K562 (cell line): ENCODE measurements at regions not wholly inside any gene's neighbourhood (a gene's known extent, or its start where the extent isn't known, plus 50 kb on each side); places are given as distances from the start of the nearest gene placed in this dataset.

Source experiments
- ATAC-seq: fragments of 200-7000 bp; cut with Tn5 transposase; 3 replicates; pipeline ENCODE4 v1.9.1; 2020; ENCODE audit warnings: moderate library complexity
- BruUV-seq: library from RNA; stranded (reverse); fragments of 400-500 nt; replicated peaks from 2 replicates; lab custom pipeline; 2021; lab: Mats Ljungman, UMichigan
- CTCF ChIA-PET: fragments of 300-600 bp; formaldehyde crosslinking; extraction: SDS; loops from one replicate; lab custom pipeline; 2021; ENCODE audit warnings: low intra/inter-chr PET ratio; lab: Yijun Ruan, JAX
- POLR2A ChIA-PET: fragments of 300-600, 350-650 bp; sonication (Branson Sonifier 250); formaldehyde crosslinking; extraction: SDS; loops from one replicate; lab custom pipeline; 2021; ENCODE audit warnings: antibody characterized with exemption, inconsistent platforms; lab: Yijun Ruan, JAX
- DNase-seq, 4 experiments: peaks; one replicate each; pipeline versions ENCODE4 v3.0.0 to v3.0.0-alpha.2; 2011 to 2018; ENCODE audit warnings: low spot score in 3 of 4, mixed read lengths in 3 of 4; ENCODE audit errors: extremely low read depth in 1 of 4
- FAIRE-seq: peaks from 2 replicates; lab custom pipeline; 2011; peaks lifted over from hg19 to GRCh38; lab: Jason Lieb, UNC
- H2AFZ ChIP-seq: 2 replicates; pipeline ENCODE4 v1.6.0; 2011; ENCODE audit warnings: low read depth, low read length, control low read depth, inconsistent platforms
- H3K27ac ChIP-seq: fragments of 200-600 bp; 3 replicates; pipeline ENCODE4 v1.8.0; 2011; ENCODE audit warnings: low read depth, mild to moderate bottlenecking, control low read depth, inconsistent platforms, low read length, moderate library complexity, mixed read lengths; ENCODE audit errors: extremely low read depth
- H3K27me3 ChIP-seq, 2 experiments: fragments of 300-600 bp in 1 of 2; 2 replicates in 1 of 2; 3 replicates in 1 of 2; pipeline versions ENCODE4 v1.6.0 to v1.8.0; 2011; ENCODE audit warnings: inconsistent platforms in 2 of 2, low read length in 2 of 2, mild to moderate bottlenecking in 1 of 2, mixed read lengths in 1 of 2, moderate library complexity in 1 of 2; ENCODE audit not compliant: control insufficient read depth in 2 of 2, insufficient read depth in 2 of 2
- H3K36me3 ChIP-seq: fragments of 300-600 bp; 3 replicates; pipeline ENCODE4 v1.8.0; 2011; ENCODE audit warnings: mild to moderate bottlenecking, low read length, inconsistent platforms; ENCODE audit not compliant: control insufficient read depth, insufficient read depth
- H3K4me1 ChIP-seq, 2 experiments: fragments of 200-600 bp in 1 of 2; replicated peaks in 1 of 2; 2 replicates in 1 of 2; 3 replicates in 1 of 2; pipeline versions ENCODE4 v1.5.1 to v1.8.0; 2011; ENCODE audit warnings: inconsistent platforms in 2 of 2, low read length in 2 of 2, mild to moderate bottlenecking in 1 of 2, mixed read lengths in 1 of 2, moderate library complexity in 1 of 2; ENCODE audit not compliant: control insufficient read depth in 2 of 2, insufficient read depth in 2 of 2
- H3K4me2 ChIP-seq: 2 replicates; pipeline ENCODE4 v1.6.1; 2011; ENCODE audit warnings: low read length, control low read depth, inconsistent platforms, mixed read lengths; ENCODE audit not compliant: insufficient read depth
- H3K4me3 ChIP-seq: fragments of 200-600 bp; sonication (generic), shearing (Covaris generic); 2 replicates; pipeline ENCODE4 v1.5.1; 2016; ENCODE audit warnings: control low read depth, inconsistent platforms
- H3K79me2 ChIP-seq: fragments of 200-600 bp; 3 replicates; pipeline ENCODE4 v1.8.0; 2011; ENCODE audit warnings: low read length, inconsistent platforms; ENCODE audit not compliant: control insufficient read depth, insufficient read depth
- H3K9ac ChIP-seq, 2 experiments: 2 replicates each; pipeline versions ENCODE4 v1.6.0 to v1.6.1; 2011; ENCODE audit warnings: low read depth in 2 of 2, low read length in 2 of 2, control low read depth in 1 of 2, inconsistent platforms in 1 of 2, mild to moderate bottlenecking in 1 of 2, mixed read lengths in 1 of 2; ENCODE audit not compliant: insufficient read depth in 1 of 2
- H3K9me1 ChIP-seq: one replicate; pipeline ENCODE4 v1.6.0; 2011; ENCODE audit warnings: inconsistent platforms, mild to moderate bottlenecking, low read length, moderate library complexity; ENCODE audit not compliant: control insufficient read depth, insufficient read depth
- H3K9me3 ChIP-seq: replicated peaks from 2 replicates; pipeline ENCODE4 v1.5.1; 2011; ENCODE audit warnings: low read depth, low read length, inconsistent platforms; ENCODE audit not compliant: control insufficient read depth, insufficient read depth
- H4K20me1 ChIP-seq: replicated peaks from 2 replicates; pipeline ENCODE4 v1.6.1; 2011; ENCODE audit warnings: low read length, inconsistent platforms, mixed read lengths; ENCODE audit not compliant: control insufficient read depth, insufficient read depth
- COPS2 ChIP-seq: fragments of 450-650 bp; conservative IDR thresholded peaks from 2 replicates; pipeline ENCODE4 v1.6.1; 2016; ENCODE audit warnings: mild to moderate bottlenecking, moderate library complexity
- CXXC5 ChIP-seq: fragments of 250-450 bp; sonication (Bioruptor Pico); IDR thresholded peaks from 2 replicates; pipeline ENCODE4 v1.8.0; 2022; ENCODE audit warnings: inconsistent platforms, mild to moderate bottlenecking, moderate library complexity
- ETV6 ChIP-seq, 3 experiments: fragments of 150-350 bp in 1 of 3; sonication (generic) in 1 of 3; formaldehyde crosslinking in 1 of 3; IDR thresholded peaks; 2 replicates each; pipeline versions ENCODE4 v1.6.1 to v1.8.0; 2014 to 2022; ENCODE audit warnings: borderline replicate concordance in 2 of 3, low read depth in 2 of 3, antibody characterized with exemption in 1 of 3, low read length in 1 of 3, mild to moderate bottlenecking in 1 of 3, missing genetic modification reagents in 1 of 3
- FOSL1 ChIP-seq: fragments of 200-800 bp; sonication (Bioruptor generic); conservative IDR thresholded peaks from 2 replicates; pipeline ENCODE4 v1.6.1; 2016; ENCODE audit warnings: missing genetic modification characterization, missing compliant biosample characterization
- MBD2 ChIP-seq: sonication (generic); IDR thresholded peaks from 2 replicates; pipeline ENCODE4 v1.6.1; 2016; ENCODE audit warnings: low read depth, borderline replicate concordance
- MEIS2 ChIP-seq: fragments of 450-650 bp; IDR thresholded peaks from 2 replicates; pipeline ENCODE4 v1.6.1; 2014; ENCODE audit warnings: mild to moderate bottlenecking; ENCODE audit not compliant: partially characterized antibody
- MTA3 ChIP-seq: fragments of 450-650 bp; formaldehyde crosslinking; IDR thresholded peaks from 2 replicates; pipeline ENCODE4 v1.6.1; 2017; ENCODE audit warnings: mild to moderate bottlenecking, borderline replicate concordance
- MXD1 ChIP-seq: fragments of 250-450 bp; sonication (Bioruptor Pico); IDR thresholded peaks from 2 replicates; pipeline ENCODE4 v1.8.0; 2021; ENCODE audit warnings: borderline replicate concordance, mild to moderate bottlenecking, moderate library complexity; ENCODE audit not compliant: poor library complexity, severe bottlenecking
- NCOA4 ChIP-seq: fragments of 450-650 bp; IDR thresholded peaks from 2 replicates; pipeline ENCODE4 v1.6.1; 2018; ENCODE audit warnings: mild to moderate bottlenecking; ENCODE audit not compliant: partially characterized antibody
- NELFE ChIP-seq: IDR thresholded peaks from 2 replicates; pipeline ENCODE4 v1.6.1; 2011; ENCODE audit warnings: mild to moderate bottlenecking; ENCODE audit not compliant: insufficient read depth, insufficient read length
- TAF1 ChIP-seq: IDR thresholded peaks from 2 replicates; pipeline ENCODE4 v1.6.1; 2011; ENCODE audit warnings: mild to moderate bottlenecking, low read length, moderate library complexity; ENCODE audit not compliant: insufficient read depth, control insufficient read depth, severe bottlenecking; ENCODE audit errors: extremely low read depth
- ZBED1 ChIP-seq: IDR thresholded peaks from 2 replicates; pipeline ENCODE4 v1.6.1; 2014
- ZNF174 ChIP-seq: fragments of 250-450 bp; sonication (Bioruptor Pico); IDR thresholded peaks from 2 replicates; pipeline ENCODE4 v1.4.0; 2020; ENCODE audit warnings: mild to moderate bottlenecking
- ZNF24 ChIP-seq: fragments of 450-650 bp; IDR thresholded peaks from 2 replicates; pipeline ENCODE4 v1.6.1; 2016
- ZNF707 ChIP-seq: fragments of 250-450 bp; sonication (Bioruptor Pico); conservative IDR thresholded peaks from 2 replicates; pipeline ENCODE4 v1.8.0; 2022; ENCODE audit warnings: inconsistent platforms, mild to moderate bottlenecking, moderate library complexity
- WGBS: fragments of 100-300 bp; shearing (Covaris generic); methylation state at CpG from one replicate; pipeline ENCODE4 v1.1.6; 2016; ENCODE audit warnings: low coverage, mixed read lengths; ENCODE audit not compliant: insufficient coverage; ENCODE audit errors: missing lambda C conversion rate; 5-methylcytosine and 5-hydroxymethylcytosine counted together
- in situ Hi-C: fragments of 300-500 bp; cut with MboI; formaldehyde crosslinking; loops from 4 replicates; pipeline ENCODE4 v1.15.0; 2018; ENCODE audit warnings: inconsistent platforms, mixed read lengths
- intact Hi-C: fragments of 100-400 bp; cut with micrococcal nuclease; formaldehyde crosslinking; loops from 2 replicates; pipeline ENCODE4 v1.14.2; 2022
- TF ChIP-seq, protein P1 (sequence below), 2 experiments: fragments of 450-650 bp in 1 of 2; sonication (generic) in 1 of 2; formaldehyde crosslinking in 1 of 2; IDR thresholded peaks in 1 of 2; conservative IDR thresholded peaks in 1 of 2; 2 replicates each; pipeline versions ENCODE4 v1.6.1 to v1.8.1; 2016 to 2023; ENCODE audit warnings: mild to moderate bottlenecking in 2 of 2, moderate library complexity in 2 of 2, inconsistent platforms in 1 of 2, missing genetic modification reagents in 1 of 2
- TF ChIP-seq, protein P2 (sequence below): IDR thresholded peaks from 2 replicates; pipeline ENCODE4 v1.6.1; 2016; ENCODE audit warnings: missing genetic modification characterization, missing compliant biosample characterization
- TF ChIP-seq, protein P3 (sequence below): fragments of 450-650 bp; IDR thresholded peaks from 2 replicates; pipeline ENCODE4 v1.6.1; 2016

- 52% methylated on average over 7 of the region's 7 CpGs for WGBS
- no peak; the same call in 1 of the 3 replicates for ATAC-seq
- no peak overlapping the region; a peak in 1 of 4 replicates for H3K9ac ChIP-seq
- no peaks in the 10 kb centered on the region for H3K79me2 ChIP-seq
- in situ Hi-C loops, result no loop called here
- no peak for FAIRE-seq
- H3K9me1 ChIP-seq, result no peaks in the 10 kb centered on the region
- BruUV-seq, result no TSS peak
- peak in 1 of 4 experiments; percentile 14 for DNase-seq
- ChIA-PET CTCF (no interaction called here), POLR2A (no interaction called here)
- peaks cover 59% of the 10 kb centered on the region for H3K36me3 ChIP-seq
- H3K27ac ChIP-seq, result no peak overlapping the region
- H3K4me1 ChIP-seq, result peaks cover 0 to 9% of the 10 kb centered on the region in 2 experiments; a peak in 4 of 5 replicates
- H3K9me3 ChIP-seq, result no peaks in the 10 kb centered on the region
- no peak overlapping the region for H3K4me3 ChIP-seq
- peaks cover 3% of the 10 kb centered on the region; the same call in 1 of the 2 replicates for H4K20me1 ChIP-seq
- no peak overlapping the region for H2AFZ ChIP-seq
- H3K27me3 ChIP-seq, result no peaks in the 10 kb centered on the region
- intact Hi-C loops, result no loop called here
- no peak overlapping the region for H3K4me2 ChIP-seq
- peak; percentile 83 for TF ChIP-seq FOSL1
- TF ChIP-seq, protein P1, sequence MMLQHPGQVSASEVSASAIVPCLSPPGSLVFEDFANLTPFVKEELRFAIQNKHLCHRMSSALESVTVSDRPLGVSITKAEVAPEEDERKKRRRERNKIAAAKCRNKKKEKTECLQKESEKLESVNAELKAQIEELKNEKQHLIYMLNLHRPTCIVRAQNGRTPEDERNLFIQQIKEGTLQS (IDR thresholded peaks at IDR 0.05), result peak; percentile 78
- TF ChIP-seq, protein P1 (CRISPR knock-in tag; conservative IDR thresholded peaks at IDR 0.05), result no peak
- TF ChIP-seq, protein P2, sequence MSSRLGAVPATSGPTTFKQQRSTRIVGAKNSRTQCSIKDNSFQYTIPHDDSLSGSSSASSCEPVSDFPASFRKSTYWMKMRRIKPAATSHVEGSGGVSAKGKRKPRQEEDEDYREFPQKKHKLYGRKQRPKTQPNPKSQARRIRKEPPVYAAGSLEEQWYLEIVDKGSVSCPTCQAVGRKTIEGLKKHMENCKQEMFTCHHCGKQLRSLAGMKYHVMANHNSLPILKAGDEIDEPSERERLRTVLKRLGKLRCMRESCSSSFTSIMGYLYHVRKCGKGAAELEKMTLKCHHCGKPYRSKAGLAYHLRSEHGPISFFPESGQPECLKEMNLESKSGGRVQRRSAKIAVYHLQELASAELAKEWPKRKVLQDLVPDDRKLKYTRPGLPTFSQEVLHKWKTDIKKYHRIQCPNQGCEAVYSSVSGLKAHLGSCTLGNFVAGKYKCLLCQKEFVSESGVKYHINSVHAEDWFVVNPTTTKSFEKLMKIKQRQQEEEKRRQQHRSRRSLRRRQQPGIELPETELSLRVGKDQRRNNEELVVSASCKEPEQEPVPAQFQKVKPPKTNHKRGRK, result no peak
- no peak for TF ChIP-seq MXD1
- TF ChIP-seq TAF1, result no peak
- TF ChIP-seq CXXC5 (CRISPR knock-in tag), result no peak
- no peak for TF ChIP-seq MBD2
- no peak for TF ChIP-seq NCOA4
- TF ChIP-seq ZNF24, result no peak
- no peak for TF ChIP-seq ETV6 (IDR thresholded peaks at IDR 0.05; ENCODE audit: borderline replicate concordance in 1 of 2, low read depth in 2 of 2, low read length in 1 of 2)
- no peak for TF ChIP-seq ETV6 (CRISPR knock-in tag; IDR thresholded peaks at IDR 0.05; ENCODE audit: borderline replicate concordance)
- no peak for TF ChIP-seq COPS2
- no peak for TF ChIP-seq ZBED1
- TF ChIP-seq, protein P3, sequence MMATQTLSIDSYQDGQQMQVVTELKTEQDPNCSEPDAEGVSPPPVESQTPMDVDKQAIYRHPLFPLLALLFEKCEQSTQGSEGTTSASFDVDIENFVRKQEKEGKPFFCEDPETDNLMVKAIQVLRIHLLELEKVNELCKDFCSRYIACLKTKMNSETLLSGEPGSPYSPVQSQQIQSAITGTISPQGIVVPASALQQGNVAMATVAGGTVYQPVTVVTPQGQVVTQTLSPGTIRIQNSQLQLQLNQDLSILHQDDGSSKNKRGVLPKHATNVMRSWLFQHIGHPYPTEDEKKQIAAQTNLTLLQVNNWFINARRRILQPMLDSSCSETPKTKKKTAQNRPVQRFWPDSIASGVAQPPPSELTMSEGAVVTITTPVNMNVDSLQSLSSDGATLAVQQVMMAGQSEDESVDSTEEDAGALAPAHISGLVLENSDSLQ, result 0 out of 2 replicates have a peak, but pooled peaks have one; percentile 5
- TF ChIP-seq NELFE, result no peak
- no peak for TF ChIP-seq ZNF174 (CRISPR knock-in tag)
- TF ChIP-seq ZNF707 (CRISPR knock-in tag), result no peak
- no peak for TF ChIP-seq MTA3
- TF ChIP-seq MEIS2, result peak; percentile 6
Measured at GRCh38 chr19:28428663-28429348, 784.1 kb downstream of the UQCRFS1 start.
